ENCODE measurements at regions not wholly inside any gene's neighbourhood (a gene's known extent, or its start where the extent isn't known, plus 50 kb on each side); places are given as distances from the start of the nearest gene placed in this dataset.
"Not testable (repeated sequence)": the region's sequence is repeated elsewhere in the genome, so short reads cannot be mapped to it uniquely, and the experiment has no call there.

GRCh38 chr5:17067657-17068392 is 131.7 kb upstream of the MYO10 start:
- ATAC-seq: no peak
- ChIA-PET CTCF (no interaction called here), POLR2A (no interaction called here)
- Mint-ChIP-seq H3K4me1 (no peaks in the 10 kb centered on the region), H3K4me3 (no peak overlapping the region), H3K27me3 (no peaks in the 10 kb centered on the region), H3K36me3 (ENCODE audit: low read depth) (no peaks in the 10 kb centered on the region), H3K9me3 (ENCODE audit: low read depth) (no peaks in the 10 kb centered on the region), H3K27ac (no peak overlapping the region)
- intact Hi-C loops (cut with DNase I, micrococcal nuclease): no loop called here
- DNase-seq: no peak

GRCh38 chr5:17069995-17070511 is 134.0 kb upstream of the MYO10 start:
- no peak overlapping the region for H3K27ac Mint-ChIP-seq
- DNase-seq (no peak), ATAC-seq (no peak)
- H3K9me3 Mint-ChIP-seq (ENCODE audit: low read depth): no peaks in the 10 kb centered on the region
- H3K4me1 Mint-ChIP-seq: no peaks in the 10 kb centered on the region
- CTCF ChIA-PET: no interaction called here
- POLR2A ChIA-PET: no interaction called here
- intact Hi-C loops (cut with DNase I, micrococcal nuclease): no loop called here
- H3K4me3 Mint-ChIP-seq: no peak overlapping the region
- H3K36me3 Mint-ChIP-seq (ENCODE audit: low read depth): no peaks in the 10 kb centered on the region
- no peaks in the 10 kb centered on the region for H3K27me3 Mint-ChIP-seq

GRCh38 chr5:17070647-17071046 is 134.6 kb upstream of the MYO10 start:
- CTCF ChIA-PET: no interaction called here
- intact Hi-C loops (cut with DNase I, micrococcal nuclease): no loop called here
- H3K27ac Mint-ChIP-seq: no peak overlapping the region
- H3K27me3 Mint-ChIP-seq: no peaks in the 10 kb centered on the region
- ATAC-seq (no peak), DNase-seq (no peak)
- POLR2A ChIA-PET: no interaction called here
- H3K4me1 Mint-ChIP-seq: no peaks in the 10 kb centered on the region
- H3K9me3 Mint-ChIP-seq (ENCODE audit: low read depth): no peaks in the 10 kb centered on the region
- H3K36me3 Mint-ChIP-seq (ENCODE audit: low read depth): no peaks in the 10 kb centered on the region
- H3K4me3 Mint-ChIP-seq: no peak overlapping the region

- Mint-ChIP-seq H3K4me3 (no peak overlapping the region), H3K4me1 (no peaks in the 10 kb centered on the region), H3K27ac (no peak overlapping the region), H3K27me3 (no peaks in the 10 kb centered on the region), H3K36me3 (ENCODE audit: low read depth) (peaks cover 2% of the 10 kb centered on the region), H3K9me3 (ENCODE audit: low read depth) (no peaks in the 10 kb centered on the region)
- POLR2A ChIA-PET: no interaction called here
- intact Hi-C loops (cut with DNase I, micrococcal nuclease): no loop called here
- no peak for DNase-seq
- CTCF ChIA-PET: no interaction called here
- ATAC-seq: no peak
These were observed 139.1 kb upstream of the MYO10 start for GRCh38 chr5:17075236-17075635.

- DNase-seq (no peak), ATAC-seq (no peak)
- ChIA-PET CTCF (no interaction called here), POLR2A (no interaction called here)
- no peaks in the 10 kb centered on the region for H3K27me3 Mint-ChIP-seq
- H3K27ac Mint-ChIP-seq: no peak overlapping the region
- no peaks in the 10 kb centered on the region for H3K9me3 Mint-ChIP-seq (ENCODE audit: low read depth)
- peaks cover 2% of the 10 kb centered on the region for H3K36me3 Mint-ChIP-seq (ENCODE audit: low read depth)
- H3K4me3 Mint-ChIP-seq: no peak overlapping the region
- H3K4me1 Mint-ChIP-seq: no peaks in the 10 kb centered on the region
- intact Hi-C loops (cut with DNase I, micrococcal nuclease): no loop called here
These were observed 140.2 kb upstream of the MYO10 start for GRCh38 chr5:17076272-17076671.

GRCh38 chr5:17077440-17078233 is 139.8 kb upstream of the BASP1 start:
- Mint-ChIP-seq H3K9me3 (ENCODE audit: low read depth) (no peaks in the 10 kb centered on the region), H3K36me3 (ENCODE audit: low read depth) (peaks cover 2% of the 10 kb centered on the region), H3K4me3 (no peak overlapping the region), H3K4me1 (no peaks in the 10 kb centered on the region), H3K27ac (no peak overlapping the region), H3K27me3 (no peaks in the 10 kb centered on the region)
- ATAC-seq (no peak), DNase-seq (no peak)
- POLR2A ChIA-PET: no interaction called here
- CTCF ChIA-PET: interaction anchor here (0.7 kb wide), 1 partner anchor 298 kb away, joined by 4 read pairs; no protein-coding TSS in a partner anchor
- intact Hi-C loops (cut with DNase I, micrococcal nuclease): no loop called here

GRCh38 chr5:17079562-17079961 is 137.9 kb upstream of the BASP1 start:
- no peaks in the 10 kb centered on the region for H3K4me1 Mint-ChIP-seq
- ATAC-seq (no peak), DNase-seq (no peak)
- no peak overlapping the region for H3K4me3 Mint-ChIP-seq
- CTCF ChIA-PET: no interaction called here
- H3K36me3 Mint-ChIP-seq (ENCODE audit: low read depth): peaks cover 2% of the 10 kb centered on the region
- H3K27ac Mint-ChIP-seq: no peak overlapping the region
- no peaks in the 10 kb centered on the region for H3K9me3 Mint-ChIP-seq (ENCODE audit: low read depth)
- intact Hi-C loops (cut with DNase I, micrococcal nuclease): no loop called here
- H3K27me3 Mint-ChIP-seq: no peaks in the 10 kb centered on the region
- POLR2A ChIA-PET: interaction anchor here (0.6 kb wide), 1 partner anchor 28 kb away, joined by 3 read pairs; no protein-coding TSS in a partner anchor

- intact Hi-C loops (cut with DNase I, micrococcal nuclease): no loop called here
- POLR2A ChIA-PET: no interaction called here
- CTCF ChIA-PET: interaction anchor here (0.9 kb wide), 1 partner anchor 53 kb away, joined by 3 read pairs; no protein-coding TSS in a partner anchor
These were observed 137.1 kb upstream of the BASP1 start for GRCh38 chr5:17080361-17080760.

GRCh38 chr5:17081142-17081541 is 136.3 kb upstream of the BASP1 start:
- intact Hi-C loops (cut with DNase I, micrococcal nuclease): no loop called here
- Mint-ChIP-seq H3K9me3 (ENCODE audit: low read depth) (no peaks in the 10 kb centered on the region), H3K27me3 (no peaks in the 10 kb centered on the region), H3K4me3 (no peak overlapping the region), H3K27ac (no peak overlapping the region), H3K36me3 (ENCODE audit: low read depth) (peaks cover 2% of the 10 kb centered on the region), H3K4me1 (no peaks in the 10 kb centered on the region)
- ChIA-PET POLR2A (no interaction called here), CTCF (no interaction called here)
- DNase-seq (no peak), ATAC-seq (no peak)

More at GRCh38 chr5:17080361-17080760, 137.1 kb upstream of the BASP1 start:
- peaks cover 2% of the 10 kb centered on the region for H3K36me3 Mint-ChIP-seq (ENCODE audit: low read depth)
- no peaks in the 10 kb centered on the region for H3K27me3 Mint-ChIP-seq
- no peaks in the 10 kb centered on the region for H3K9me3 Mint-ChIP-seq (ENCODE audit: low read depth)
- H3K4me3 Mint-ChIP-seq: no peak overlapping the region
- H3K4me1 Mint-ChIP-seq: no peaks in the 10 kb centered on the region
- H3K27ac Mint-ChIP-seq: no peak overlapping the region
- ATAC-seq (no peak), DNase-seq (no peak)

- intact Hi-C loops (cut with DNase I, micrococcal nuclease); H3K4me3 Mint-ChIP-seq; H3K27me3 Mint-ChIP-seq; POLR2A ChIA-PET; DNase-seq; CTCF ChIA-PET; H3K27ac Mint-ChIP-seq; H3K36me3 Mint-ChIP-seq (ENCODE audit: low read depth); H3K9me3 Mint-ChIP-seq (ENCODE audit: low read depth); H3K4me1 Mint-ChIP-seq; ATAC-seq: not testable (repeated sequence)
These were observed 134.2 kb upstream of the BASP1 start for GRCh38 chr5:17083276-17083675.

GRCh38 chr5:17087035-17087434 is 130.4 kb upstream of the BASP1 start:
- Mint-ChIP-seq H3K36me3 (ENCODE audit: low read depth) (no peaks in the 10 kb centered on the region), H3K27ac (no peak overlapping the region), H3K9me3 (ENCODE audit: low read depth) (no peaks in the 10 kb centered on the region), H3K4me1 (no peaks in the 10 kb centered on the region), H3K27me3 (peaks cover 2% of the 10 kb centered on the region), H3K4me3 (no peak overlapping the region)
- no peak for ATAC-seq
- DNase-seq: no peak
- CTCF ChIA-PET: no interaction called here
- intact Hi-C loops (cut with DNase I, micrococcal nuclease): no loop called here
- POLR2A ChIA-PET: no interaction called here

- no peaks in the 10 kb centered on the region for H3K9me3 Mint-ChIP-seq (ENCODE audit: low read depth)
- POLR2A ChIA-PET: no interaction called here
- ATAC-seq (no peak), DNase-seq (no peak)
- no peak overlapping the region for H3K4me3 Mint-ChIP-seq
- intact Hi-C loops (cut with DNase I, micrococcal nuclease): no loop called here
- H3K27ac Mint-ChIP-seq: no peak overlapping the region
- H3K4me1 Mint-ChIP-seq: no peaks in the 10 kb centered on the region
- H3K36me3 Mint-ChIP-seq (ENCODE audit: low read depth): no peaks in the 10 kb centered on the region
- CTCF ChIA-PET: no interaction called here
- H3K27me3 Mint-ChIP-seq: peaks cover 2% of the 10 kb centered on the region
These were observed 129.4 kb upstream of the BASP1 start for GRCh38 chr5:17088051-17088450.

All from activated CD4-positive, alpha-beta T cell treated with anti-CD3 and anti-CD28 coated beads for 36 hours (primary cell).